GM23248 (cell line): ENCODE measurements at regions not wholly inside any gene's neighbourhood (a gene's known extent, or its start where the extent isn't known, plus 50 kb on each side); places are given as distances from the start of the nearest gene placed in this dataset.

ENCODE experiments used
- EZH2 ChIP-seq: fragments of 200-600 bp; sonication (generic); IDR thresholded peaks from 2 replicates; pipeline ENCODE4 v1.6.1; 2018; ENCODE audit warnings: antibody characterized with exemption, mild to moderate bottlenecking; ENCODE audit not compliant: insufficient read depth, poor library complexity, severe bottlenecking
- EZH2phosphoT487 ChIP-seq: fragments of 200-600 bp; sonication (generic); IDR thresholded peaks from 2 replicates; pipeline ENCODE4 v1.6.1; 2018; ENCODE audit warnings: antibody characterized with exemption, moderate library complexity, mild to moderate bottlenecking, low read depth; ENCODE audit not compliant: insufficient read depth

DNA sequence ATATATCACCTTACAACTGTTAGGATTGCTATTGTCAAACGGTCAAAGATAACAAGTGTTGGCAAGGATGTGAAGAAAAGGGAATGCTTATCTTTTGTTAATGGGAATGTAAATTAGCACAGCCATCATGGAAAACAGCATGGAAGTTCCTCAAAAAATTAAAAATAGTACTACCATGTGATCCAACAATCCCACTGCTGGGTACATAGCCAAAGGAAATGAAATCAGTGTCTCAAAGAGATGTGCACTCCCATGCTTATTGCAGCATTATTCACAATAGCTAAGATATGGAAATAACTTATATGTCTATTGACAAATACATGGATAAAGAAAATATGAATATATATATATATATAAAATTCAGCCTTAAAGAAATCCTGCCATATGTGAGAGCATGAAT, 274.6 kb downstream of the EDEM1 start:
- TF ChIP-seq EZH2 (no peak), EZH2phosphoT487 (no peak)
